PC-9 (cell line): ENCODE measurements at regions not wholly inside any gene's neighbourhood (a gene's known extent, or its start where the extent isn't known, plus 50 kb on each side); places are given as distances from the start of the nearest gene placed in this dataset.

Source experiments
- BruUV-seq: library from RNA; stranded (reverse); fragments of 400-500 nt; replicated peaks from 2 replicates; lab custom pipeline; 2021; lab: Mats Ljungman, UMichigan
- CTCF ChIA-PET: fragments of 300-600 bp; sonication (Branson Sonifier 250); formaldehyde crosslinking; loops from one replicate; lab custom pipeline; 2022; ENCODE audit warnings: antibody characterized with exemption; lab: Charles Lee
- POLR2A ChIA-PET: fragments of 300-600 bp; sonication (Branson Sonifier 250); formaldehyde crosslinking; loops from one replicate; lab custom pipeline; 2022; ENCODE audit warnings: antibody characterized with exemption; ENCODE audit not compliant: unreplicated experiment; lab: Charles Lee
- DNase-seq, 2 experiments: peaks; one replicate each; pipeline versions ENCODE4 v3.0.0 to v3.0.0-alpha.2; 2015 to 2022; ENCODE audit warnings: mixed read lengths in 1 of 2
- H2AFZ ChIP-seq: fragments of 200-600 bp; sonication (generic); 2 replicates; pipeline ENCODE4 v1.8.1; 2017; ENCODE audit warnings: antibody characterized with exemption
- H3F3A ChIP-seq: fragments of 200-600 bp; sonication (generic); 2 replicates; pipeline ENCODE4 v1.8.1; 2017; ENCODE audit warnings: antibody characterized with exemption, mild to moderate bottlenecking, low read depth; ENCODE audit not compliant: insufficient read depth
- H3K27ac ChIP-seq: fragments of 200-600 bp; sonication (generic); 2 replicates; pipeline ENCODE4 v1.6.1; 2016; ENCODE audit warnings: mixed run types
- H3K27me3 ChIP-seq: fragments of 200-600 bp; sonication (generic); 2 replicates; pipeline ENCODE4 v1.6.1; 2016; ENCODE audit warnings: low read depth, mixed run types; ENCODE audit not compliant: insufficient read depth
- H3K36me3 ChIP-seq: fragments of 200-600 bp; sonication (generic); 2 replicates; pipeline ENCODE4 v1.6.1; 2016; ENCODE audit warnings: low read depth, mixed run types
- H3K4me1 ChIP-seq: fragments of 200-600 bp; sonication (generic); replicated peaks from 2 replicates; pipeline ENCODE4 v1.6.1; 2016; ENCODE audit warnings: mixed run types; ENCODE audit not compliant: insufficient read depth
- H3K4me2 ChIP-seq: fragments of 200-600 bp; sonication (generic); 2 replicates; pipeline ENCODE4 v1.6.1; 2017; ENCODE audit warnings: mixed run types
- H3K4me3 ChIP-seq: fragments of 200-600 bp; sonication (generic); 2 replicates; pipeline ENCODE4 v1.6.1; 2016; ENCODE audit warnings: mixed run types
- H3K79me2 ChIP-seq: fragments of 200-600 bp; sonication (generic); 2 replicates; pipeline ENCODE4 v1.6.1; 2017; ENCODE audit warnings: low read depth, mixed run types
- H3K9me2 ChIP-seq: fragments of 200-600 bp; sonication (generic); 2 replicates; pipeline ENCODE4 v1.8.1; 2017; ENCODE audit warnings: mild to moderate bottlenecking; ENCODE audit not compliant: insufficient read depth
- H3K9me3 ChIP-seq: fragments of 200-600 bp; sonication (generic); 2 replicates; pipeline ENCODE4 v1.8.1; 2016; ENCODE audit warnings: low read depth; ENCODE audit not compliant: insufficient read depth
- H4K20me1 ChIP-seq: fragments of 200-600 bp; sonication (generic); 2 replicates; pipeline ENCODE4 v1.8.1; 2017; ENCODE audit not compliant: insufficient read depth
- EZH2 ChIP-seq: fragments of 200-600 bp; sonication (generic); IDR thresholded peaks from 2 replicates; pipeline ENCODE4 v1.8.0; 2017; ENCODE audit warnings: antibody characterized with exemption, low read depth
- intact Hi-C: fragments of 100-400 bp; cut with micrococcal nuclease; formaldehyde crosslinking; loops from one replicate; pipeline ENCODE4 v1.10.0; 2022; ENCODE audit not compliant: unreplicated experiment
- TF ChIP-seq, protein P1 (sequence below): fragments of 200-600 bp; sonication (generic); conservative IDR thresholded peaks from 2 replicates; pipeline ENCODE4 v1.6.1; 2017; ENCODE audit warnings: mixed run types, antibody characterized with exemption, mild to moderate bottlenecking, moderate library complexity

DNA sequence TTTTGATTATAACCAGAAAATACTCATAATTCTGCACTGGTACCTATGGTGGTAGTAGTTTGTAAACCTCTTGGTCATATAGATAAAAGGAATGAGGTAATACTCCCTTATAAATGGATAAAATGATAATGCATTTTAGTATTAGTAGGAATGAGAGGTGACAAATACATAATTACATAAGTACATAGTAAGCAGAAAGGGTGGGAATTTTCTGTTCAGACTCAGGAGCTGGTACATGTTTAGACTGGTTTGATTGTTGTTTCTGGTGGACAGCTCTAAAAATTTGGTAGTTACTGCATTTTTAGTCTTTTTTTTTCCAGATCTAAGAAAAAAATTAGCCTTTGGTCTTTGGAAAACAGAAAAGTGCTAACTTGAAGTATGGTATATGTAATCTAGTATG is 70.4 kb upstream of the AGA start:
- H3K9me3 ChIP-seq: no peaks in the 10 kb centered on the region
- TF ChIP-seq, protein P1, sequence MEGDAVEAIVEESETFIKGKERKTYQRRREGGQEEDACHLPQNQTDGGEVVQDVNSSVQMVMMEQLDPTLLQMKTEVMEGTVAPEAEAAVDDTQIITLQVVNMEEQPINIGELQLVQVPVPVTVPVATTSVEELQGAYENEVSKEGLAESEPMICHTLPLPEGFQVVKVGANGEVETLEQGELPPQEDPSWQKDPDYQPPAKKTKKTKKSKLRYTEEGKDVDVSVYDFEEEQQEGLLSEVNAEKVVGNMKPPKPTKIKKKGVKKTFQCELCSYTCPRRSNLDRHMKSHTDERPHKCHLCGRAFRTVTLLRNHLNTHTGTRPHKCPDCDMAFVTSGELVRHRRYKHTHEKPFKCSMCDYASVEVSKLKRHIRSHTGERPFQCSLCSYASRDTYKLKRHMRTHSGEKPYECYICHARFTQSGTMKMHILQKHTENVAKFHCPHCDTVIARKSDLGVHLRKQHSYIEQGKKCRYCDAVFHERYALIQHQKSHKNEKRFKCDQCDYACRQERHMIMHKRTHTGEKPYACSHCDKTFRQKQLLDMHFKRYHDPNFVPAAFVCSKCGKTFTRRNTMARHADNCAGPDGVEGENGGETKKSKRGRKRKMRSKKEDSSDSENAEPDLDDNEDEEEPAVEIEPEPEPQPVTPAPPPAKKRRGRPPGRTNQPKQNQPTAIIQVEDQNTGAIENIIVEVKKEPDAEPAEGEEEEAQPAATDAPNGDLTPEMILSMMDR: no peak
- no peak for TF ChIP-seq EZH2
- no peak overlapping the region for H3K27ac ChIP-seq
- 0 out of 2 replicates have a peak, but pooled peaks cover 4% of the 10 kb centered on the region for H3F3A ChIP-seq
- no peak for DNase-seq
- no peak overlapping the region for H3K4me3 ChIP-seq
- H3K4me2 ChIP-seq: no peak overlapping the region
- CTCF ChIA-PET: no interaction called here
- H3K36me3 ChIP-seq: no peaks in the 10 kb centered on the region
- H2AFZ ChIP-seq: no peak overlapping the region
- no peaks in the 10 kb centered on the region for H3K27me3 ChIP-seq
- POLR2A ChIA-PET: no interaction called here
- H3K4me1 ChIP-seq: peaks cover 33% of the 10 kb centered on the region
- no TSS peak for BruUV-seq
- H3K9me2 ChIP-seq: no peaks in the 10 kb centered on the region
- H3K79me2 ChIP-seq: no peaks in the 10 kb centered on the region
- intact Hi-C loops: no loop called here
- H4K20me1 ChIP-seq: no peaks in the 10 kb centered on the region

DNA sequence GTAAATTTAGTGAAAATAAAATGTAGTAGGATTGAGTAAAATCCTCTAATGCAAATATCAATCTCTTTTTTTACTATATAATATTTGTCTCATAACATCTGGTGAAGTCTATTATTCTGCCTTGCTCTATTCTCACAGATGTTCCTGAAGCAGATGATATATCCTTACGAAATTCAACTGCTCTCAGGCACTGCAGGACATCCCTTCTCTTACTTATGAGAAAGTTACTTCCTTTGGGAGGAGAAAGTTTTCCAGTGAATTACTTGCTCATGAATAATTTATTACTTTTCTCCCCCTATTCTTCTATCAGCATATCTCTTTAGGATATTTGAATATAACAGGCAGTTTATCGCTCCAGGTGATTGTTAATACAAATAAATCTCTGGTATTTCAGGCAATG is 75.6 kb upstream of the AGA start:
- Histone ChIP-seq H3F3A (no peaks in the 10 kb centered on the region), H3K4me2 (no peak overlapping the region), H3K9me2 (no peaks in the 10 kb centered on the region), H3K4me3 (no peak overlapping the region), H4K20me1 (no peaks in the 10 kb centered on the region), H3K27me3 (no peaks in the 10 kb centered on the region), H3K27ac (no peak overlapping the region), H3K9me3 (no peaks in the 10 kb centered on the region), H3K4me1 (no peaks in the 10 kb centered on the region), H3K36me3 (no peaks in the 10 kb centered on the region), H2AFZ (no peak overlapping the region), H3K79me2 (no peaks in the 10 kb centered on the region)
- no TSS peak for BruUV-seq
- intact Hi-C loops: no loop called here
- ChIA-PET CTCF (no interaction called here), POLR2A (no interaction called here)
- DNase-seq: no peak
- TF ChIP-seq EZH2: no peak
- TF ChIP-seq, protein P1: no peak

DNA sequence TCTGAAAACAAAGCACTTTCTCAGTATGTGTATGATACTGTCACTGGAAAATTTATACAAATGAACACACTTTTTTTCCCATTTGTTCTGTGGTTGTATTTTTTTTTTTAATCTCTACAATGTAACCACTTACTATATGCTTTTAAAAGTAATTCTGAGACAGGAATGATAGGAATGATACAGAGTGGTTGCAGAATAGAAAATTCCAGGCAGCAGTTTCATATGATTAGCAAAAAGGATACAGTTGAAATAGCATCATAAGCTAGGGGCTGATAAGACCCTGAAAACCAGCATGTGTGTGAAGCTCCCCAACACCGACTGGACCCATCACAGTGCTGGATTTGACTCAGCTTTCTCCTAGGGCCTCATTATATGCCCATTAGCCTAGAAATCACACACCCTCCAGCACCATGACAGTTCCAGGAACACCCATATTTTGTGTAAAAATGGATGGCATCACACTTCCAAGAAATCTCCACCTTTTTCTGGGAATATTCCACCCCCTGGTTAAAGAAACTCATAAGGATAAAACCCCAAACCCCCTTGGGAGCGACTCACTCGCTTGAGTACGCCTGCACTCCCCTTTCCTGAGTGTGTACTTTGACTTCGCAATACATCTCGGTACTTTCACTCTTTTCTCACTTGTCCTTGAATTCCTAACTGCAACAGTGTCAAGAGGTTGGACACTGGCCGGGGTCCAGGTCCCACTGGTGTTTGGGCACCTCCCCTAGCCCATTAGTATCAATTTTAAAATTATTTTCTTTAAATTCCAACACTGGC is 77.4 kb upstream of the AGA start:
- Histone ChIP-seq H3K27ac (no peak overlapping the region), H4K20me1 (no peaks in the 10 kb centered on the region), H3K4me3 (no peak overlapping the region), H3K4me1 (no peaks in the 10 kb centered on the region), H3F3A (no peaks in the 10 kb centered on the region), H3K27me3 (no peaks in the 10 kb centered on the region), H3K9me2 (no peaks in the 10 kb centered on the region), H3K79me2 (no peaks in the 10 kb centered on the region), H3K9me3 (no peaks in the 10 kb centered on the region), H3K4me2 (no peak overlapping the region), H3K36me3 (no peaks in the 10 kb centered on the region), H2AFZ (no peak overlapping the region)
- ChIA-PET CTCF (no interaction called here), POLR2A (no interaction called here)
- DNase-seq: no peak
- no TSS peak for BruUV-seq
- TF ChIP-seq EZH2: no peak
- TF ChIP-seq, protein P1: no peak
- intact Hi-C loops: no loop called here
